Esophagus muscularis mucosa (tissue), 4 donors: ENCODE measurements at regions not wholly inside any gene's neighbourhood (a gene's known extent, or its start where the extent isn't known, plus 50 kb on each side); places are given as distances from the start of the nearest gene placed in this dataset.

Source experiments
- DNase-seq: peaks from one replicate; pipeline ENCODE4 v3.0.0-alpha.2; 2017; ENCODE audit errors: extremely low spot score
- H3K27ac ChIP-seq, 4 donors: fragments of 200-600 bp; sonication (generic); replicated peaks in 1 of 4; 1 replicate in 3 of 4; 2 replicates in 1 of 4; pipeline ENCODE4 v1.5.1; 2016 to 2019; ENCODE audit warnings: mild to moderate bottlenecking in 1 of 4
- H3K27me3 ChIP-seq, 4 donors: fragments of 200-600 bp; sonication (generic); one replicate each; pipeline versions ENCODE4 v1.5.1 to v1.6.0; 2016 to 2019
- H3K36me3 ChIP-seq, 4 donors: fragments of 200-600 bp; sonication (generic); one replicate each; pipeline ENCODE4 v1.5.1; 2016 to 2019
- H3K4me1 ChIP-seq, 4 donors: fragments of 200-600 bp; sonication (generic); one replicate each; pipeline ENCODE4 v1.5.1; 2016 to 2019
- H3K4me3 ChIP-seq, 4 donors: fragments of 200-600 bp; sonication (generic); 1 replicate in 2 of 4; 2 replicates in 2 of 4; pipeline ENCODE4 v1.5.1; 2016 to 2019; ENCODE audit warnings: mild to moderate bottlenecking in 4 of 4, moderate library complexity in 1 of 4
- H3K9me3 ChIP-seq, 4 donors: fragments of 200-600 bp; sonication (generic); 1 replicate in 3 of 4; 2 replicates in 1 of 4; pipeline ENCODE4 v1.5.1; 2016 to 2019
- CTCF ChIP-seq, 3 experiments: fragments of 200-600 bp in 2 of 3; fragments of 450-650 bp in 1 of 3; sonication (generic) in 2 of 3; IDR thresholded peaks; one replicate each; pipeline ENCODE4 v1.5.1; 2017 to 2019; ENCODE audit warnings: antibody characterized with exemption in 3 of 3, mild to moderate bottlenecking in 2 of 3, moderate library complexity in 1 of 3
- EP300 ChIP-seq: sonication (generic); formaldehyde crosslinking; IDR thresholded peaks from one replicate; pipeline ENCODE4 v1.6.1; 2017; ENCODE audit warnings: antibody characterized with exemption
- POLR2A ChIP-seq: fragments of 450-650 bp; IDR thresholded peaks from one replicate; pipeline ENCODE4 v1.6.1; 2017; ENCODE audit warnings: antibody characterized with exemption, moderate library complexity, mild to moderate bottlenecking, low read depth
- POLR2AphosphoS5 ChIP-seq, 2 donors: sonication (generic); formaldehyde crosslinking; IDR thresholded peaks; one replicate each; pipeline ENCODE4 v1.6.1; 2017; ENCODE audit warnings: antibody characterized with exemption in 2 of 2
- WGBS: methylation state at CpG from one replicate; pipeline ENCODE4 v1.1.5; 2018; 5-methylcytosine and 5-hydroxymethylcytosine counted together
- intact Hi-C: fragments of 100-400 bp; cut with DNase I; formaldehyde crosslinking; loops from one replicate; pipeline ENCODE4 v1.15.1; 2023

DNA sequence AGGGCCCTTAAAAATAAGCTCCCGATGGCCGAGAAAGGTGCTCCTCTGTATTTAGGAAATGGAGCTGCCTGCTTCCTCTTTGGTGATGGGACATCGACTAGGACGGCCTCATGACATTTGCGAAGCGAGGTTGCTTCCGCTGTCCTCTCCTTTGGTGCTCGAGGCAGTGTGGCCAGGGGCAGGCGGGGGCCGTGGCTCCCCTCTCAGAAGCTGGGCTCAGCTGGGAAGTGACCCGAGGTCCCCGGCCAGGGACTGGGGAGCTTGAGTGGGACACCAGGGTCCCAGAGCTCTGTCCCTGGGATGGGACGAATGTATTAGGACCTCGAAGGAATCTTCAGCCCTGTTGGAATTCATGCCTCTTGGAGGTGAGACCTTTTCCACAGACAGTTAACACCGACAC is 151.1 kb downstream of the CTTN start:
- no peaks in the 10 kb centered on the region for H3K4me1 ChIP-seq
- intact Hi-C loops: no loop called here
- no peak overlapping the region for H3K4me3 ChIP-seq
- whole genome bisulfite sequencing: 76% methylated on average over 13 of the region's 15 CpGs
- H3K9me3 ChIP-seq: no peaks in the 10 kb centered on the region
- peaks cover 0 to 10% (median 0%) of the 10 kb centered on the region in 4 donors for H3K27me3 ChIP-seq
- H3K36me3 ChIP-seq: no peaks in the 10 kb centered on the region
- H3K27ac ChIP-seq: no peak overlapping the region
- TF ChIP-seq CTCF (IDR thresholded peaks at IDR 0.05): no peak
- no peak for TF ChIP-seq POLR2A
- no peak for TF ChIP-seq POLR2AphosphoS5 (IDR thresholded peaks at IDR 0.05)
- TF ChIP-seq EP300: no peak
- no peak for DNase-seq

GRCh38 chr11:70549796-70550195 is 151.5 kb downstream of the CTTN start:
- H3K4me3 ChIP-seq: no peak overlapping the region
- no peak for TF ChIP-seq POLR2AphosphoS5 (IDR thresholded peaks at IDR 0.05)
- TF ChIP-seq CTCF (IDR thresholded peaks at IDR 0.05): no peak
- TF ChIP-seq POLR2A: no peak
- TF ChIP-seq EP300: no peak
- H3K36me3 ChIP-seq: no peaks in the 10 kb centered on the region
- no peak overlapping the region for H3K27ac ChIP-seq
- intact Hi-C loops: no loop called here
- H3K9me3 ChIP-seq: no peaks in the 10 kb centered on the region
- WGBS: 94% methylated on average over 6 of the region's 11 CpGs
- H3K4me1 ChIP-seq: no peaks in the 10 kb centered on the region
- peaks cover 0 to 10% (median 0%) of the 10 kb centered on the region in 4 donors for H3K27me3 ChIP-seq
- no peak for DNase-seq

DNA sequence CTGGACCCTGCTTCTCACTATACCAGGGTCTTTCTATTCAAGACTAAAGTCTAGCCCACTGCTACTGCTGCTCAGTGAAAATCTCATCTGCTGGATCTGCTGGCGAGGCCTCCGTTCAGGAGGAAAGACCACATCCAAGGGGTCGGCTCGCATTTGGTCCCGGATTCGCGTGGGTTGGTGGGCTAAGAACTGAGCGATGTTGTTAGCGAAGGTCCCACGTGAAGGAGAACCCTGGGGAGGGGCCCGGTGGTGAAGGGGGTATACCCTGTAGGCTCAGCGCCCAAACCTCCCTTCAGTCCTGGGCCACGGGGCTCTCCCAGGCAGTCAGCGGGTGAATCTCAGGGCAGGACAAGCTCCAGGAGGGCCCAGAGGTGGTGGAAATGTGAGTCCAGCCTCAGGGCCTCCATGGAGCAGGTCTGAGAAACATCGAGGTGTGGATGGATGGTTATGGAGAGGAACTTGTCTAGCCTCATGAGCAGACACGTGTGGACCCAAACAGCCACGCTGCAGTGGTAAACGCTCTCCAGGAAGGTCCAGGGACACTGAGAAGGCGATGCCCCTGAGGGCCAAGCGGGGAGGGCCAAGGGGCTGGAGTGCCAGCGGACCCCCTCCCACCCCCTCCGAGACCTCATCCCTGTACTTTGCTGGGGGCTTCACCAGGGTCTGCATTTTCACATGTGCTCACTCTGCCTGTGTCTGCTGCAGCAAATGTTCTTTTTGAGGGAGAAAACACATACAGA is 152.3 kb downstream of the CTTN start:
- intact Hi-C loops: no loop called here
- no peak for DNase-seq
- H3K9me3 ChIP-seq: no peaks in the 10 kb centered on the region
- 90% methylated on average over 18 of the region's 22 CpGs for WGBS
- H3K4me1 ChIP-seq: no peaks in the 10 kb centered on the region
- no peak overlapping the region for H3K4me3 ChIP-seq
- peaks cover 0 to 10% (median 0%) of the 10 kb centered on the region in 4 donors for H3K27me3 ChIP-seq
- no peak overlapping the region for H3K27ac ChIP-seq
- no peaks in the 10 kb centered on the region for H3K36me3 ChIP-seq
- no peak for TF ChIP-seq CTCF (IDR thresholded peaks at IDR 0.05)
- no peak for TF ChIP-seq EP300
- TF ChIP-seq POLR2AphosphoS5 (IDR thresholded peaks at IDR 0.05): no peak

GRCh38 chr11:70551351-70552166 is 153.2 kb downstream of the CTTN start:
- H3K9me3 ChIP-seq: no peaks in the 10 kb centered on the region
- no peaks in the 10 kb centered on the region for H3K4me1 ChIP-seq
- H3K36me3 ChIP-seq: no peaks in the 10 kb centered on the region
- TF ChIP-seq EP300 (no peak), POLR2A (no peak), CTCF (IDR thresholded peaks at IDR 0.05) (no peak), POLR2AphosphoS5 (IDR thresholded peaks at IDR 0.05) (no peak)
- WGBS: 66% methylated on average over 22 of the region's 23 CpGs
- peaks cover 0 to 8% (median 0%) of the 10 kb centered on the region in 4 donors for H3K27me3 ChIP-seq
- no peak for DNase-seq
- intact Hi-C loops: no loop called here
- no peak overlapping the region for H3K4me3 ChIP-seq
- H3K27ac ChIP-seq: no peak overlapping the region
